DMS53 treated with DMSO at 0.1 percent for 48 hours (cell line): ENCODE measurements at regions not wholly inside any gene's neighbourhood (a gene's known extent, or its start where the extent isn't known, plus 50 kb on each side); places are given as distances from the start of the nearest gene placed in this dataset.
"Not testable (repeated sequence)": the region's sequence is repeated elsewhere in the genome, so short reads cannot be mapped to it uniquely, and the experiment has no call there.

Experiments
- DNase-seq: peaks from one replicate; lab custom pipeline; 2025; ENCODE audit not compliant: unreplicated experiment; lab: John Stamatoyannopoulos, UW

DNA sequence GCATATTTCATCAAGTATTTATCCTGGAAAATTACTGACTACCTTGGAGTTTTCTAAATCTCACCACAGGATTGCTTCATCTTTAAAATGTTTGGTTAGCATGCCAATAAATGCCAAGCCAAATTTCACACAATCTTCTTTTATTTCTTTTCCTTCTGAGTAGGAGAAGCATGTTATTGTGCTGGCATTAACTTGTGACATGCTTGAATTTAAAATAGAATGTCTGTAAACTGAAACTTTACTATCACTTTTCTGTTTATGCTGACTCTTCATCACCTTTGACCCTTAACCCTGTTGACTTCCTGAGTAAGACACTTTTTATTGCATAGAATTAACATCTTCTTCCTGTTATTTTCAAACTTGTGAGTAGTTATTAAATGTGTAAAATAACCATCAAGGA, 56.2 kb upstream of the LRRTM4 start:
- DNase-seq = no peak

DNA sequence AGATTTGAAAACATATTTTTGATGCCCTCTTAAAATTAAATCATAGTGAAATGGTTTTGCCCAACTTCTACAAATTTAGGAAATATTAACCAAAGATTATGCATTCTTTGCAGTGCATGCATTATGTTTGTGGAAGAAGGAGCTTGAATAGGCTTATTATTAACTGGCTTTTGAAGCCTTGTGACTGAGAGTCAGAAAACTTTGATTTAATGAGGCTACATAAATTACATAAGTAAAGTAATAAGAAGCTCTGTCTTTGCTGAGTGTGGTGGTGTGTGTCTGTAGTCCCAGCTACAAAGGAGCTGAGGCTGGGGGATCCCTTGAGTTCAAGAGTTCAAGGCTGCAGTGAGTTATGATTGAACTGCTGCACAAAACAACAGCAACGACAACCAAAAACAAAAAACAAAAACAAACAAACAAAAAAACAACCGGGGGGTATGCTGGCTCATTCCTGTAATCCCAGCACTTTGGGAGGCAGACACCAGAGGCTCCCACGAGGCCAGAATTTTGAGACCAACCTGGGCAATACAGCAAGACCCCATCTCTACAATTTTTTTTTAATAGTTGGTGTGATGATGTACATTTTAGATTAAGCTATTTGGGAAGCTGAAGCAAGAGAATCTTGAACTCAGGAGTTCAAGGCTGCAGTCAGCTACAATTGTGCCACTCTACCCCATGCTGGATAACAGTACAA, 57.0 kb upstream of the LRRTM4 start:
- DNase-seq = no peak

DNA sequence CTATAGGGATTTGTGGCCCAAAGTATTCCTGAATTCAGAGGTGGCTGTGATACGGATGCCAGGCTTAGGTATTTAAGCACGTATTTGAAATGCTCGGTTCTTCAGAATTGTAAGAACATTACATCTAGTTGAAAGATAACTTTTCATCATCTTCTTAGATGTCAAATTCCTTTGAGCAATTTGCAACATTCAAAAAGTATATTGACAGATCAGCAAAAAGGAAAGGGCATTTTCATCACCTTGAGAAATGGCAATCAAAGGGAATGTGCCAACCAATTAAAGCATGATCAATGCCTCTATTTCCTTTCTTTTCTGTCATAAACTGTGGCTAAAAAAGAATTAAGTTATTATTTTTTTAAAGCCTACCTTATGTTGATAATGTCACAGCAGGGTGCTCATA, 66.3 kb upstream of the LRRTM4 start:
- DNase-seq = no peak

GRCh38 chr2:77590298-77590917, 68.2 kb upstream of the LRRTM4 start:
- no peak for DNase-seq

- not testable (repeated sequence) for DNase-seq
These were observed 70.8 kb upstream of the LRRTM4 start for GRCh38 chr2:77592955-77593354.

GRCh38 chr2:77602771-77603170, 80.6 kb upstream of the LRRTM4 start:
- no peak for DNase-seq

DNA sequence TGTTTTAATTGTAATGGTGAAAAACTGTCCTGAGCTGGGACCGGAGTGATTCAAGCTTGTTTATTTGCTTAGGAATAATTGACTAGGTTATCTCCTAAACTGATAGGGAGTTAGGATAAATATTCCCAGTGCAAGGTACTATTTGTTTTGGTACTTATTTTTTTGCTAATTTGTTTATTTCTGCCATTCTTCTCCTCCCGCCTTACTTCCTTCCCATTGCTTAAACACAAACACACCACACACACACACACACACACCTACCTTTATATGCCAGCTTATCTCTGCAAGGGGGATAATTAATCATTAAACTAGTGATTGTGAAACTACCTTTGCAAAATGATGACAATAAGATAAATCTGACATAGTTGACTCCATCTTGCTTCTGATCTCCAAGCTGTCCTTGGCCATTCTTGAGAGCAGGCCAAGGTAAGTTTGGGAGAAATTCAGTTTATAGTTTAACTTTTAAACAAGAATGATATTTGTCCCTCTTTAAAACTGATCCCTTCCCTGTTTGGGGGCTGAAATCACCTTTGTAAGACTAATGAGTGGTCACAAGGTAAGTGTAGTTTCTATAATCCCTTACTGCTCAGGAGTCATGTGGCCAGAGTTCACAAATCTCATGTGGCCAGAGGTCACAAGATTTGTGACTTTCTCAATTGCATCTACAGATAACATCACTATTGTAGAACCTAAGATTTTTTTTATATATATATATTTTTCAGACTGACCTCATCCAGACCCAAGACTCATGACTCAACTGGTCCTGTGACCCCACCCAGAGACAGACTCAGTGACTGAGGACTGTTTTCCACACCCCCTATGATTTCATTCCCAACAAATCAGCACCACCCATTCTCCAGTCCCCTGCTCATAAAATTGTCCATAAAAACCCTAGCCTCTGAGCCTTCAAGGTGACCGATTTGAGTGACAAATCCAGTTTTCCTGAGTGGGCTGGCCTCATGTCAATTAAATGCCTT, 83.1 kb upstream of the LRRTM4 start:
- no peak for DNase-seq

- no peak for DNase-seq
These were observed 86.3 kb upstream of the LRRTM4 start for GRCh38 chr2:77608510-77608909.

- no peak for DNase-seq
These were observed 107.4 kb upstream of the LRRTM4 start for GRCh38 chr2:77629539-77629938.

GRCh38 chr2:77631007-77631406, 108.8 kb upstream of the LRRTM4 start:
- no peak for DNase-seq

DNA sequence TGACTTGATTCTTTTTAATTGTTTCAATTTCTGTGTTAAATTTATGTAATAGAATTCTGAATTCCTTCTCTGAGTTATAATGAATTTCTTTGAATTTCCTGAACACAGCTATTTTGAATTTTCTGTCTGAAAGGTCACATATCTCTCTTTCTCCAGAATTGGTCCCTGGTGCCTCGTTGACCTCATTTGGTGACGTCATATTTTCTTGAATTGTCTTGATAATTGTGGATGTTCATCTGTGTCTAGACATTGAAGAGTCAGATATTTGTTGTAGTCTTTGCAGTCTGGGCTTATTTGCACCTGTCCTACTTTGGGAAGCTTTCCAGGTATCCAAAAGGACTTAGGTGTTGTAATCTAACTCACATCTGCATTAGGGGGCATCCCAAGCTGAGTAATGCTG, 111.4 kb upstream of the LRRTM4 start:
- no peak for DNase-seq

- DNase-seq = no peak
These were observed 118.7 kb upstream of the LRRTM4 start for GRCh38 chr2:77640924-77641323.

DNA sequence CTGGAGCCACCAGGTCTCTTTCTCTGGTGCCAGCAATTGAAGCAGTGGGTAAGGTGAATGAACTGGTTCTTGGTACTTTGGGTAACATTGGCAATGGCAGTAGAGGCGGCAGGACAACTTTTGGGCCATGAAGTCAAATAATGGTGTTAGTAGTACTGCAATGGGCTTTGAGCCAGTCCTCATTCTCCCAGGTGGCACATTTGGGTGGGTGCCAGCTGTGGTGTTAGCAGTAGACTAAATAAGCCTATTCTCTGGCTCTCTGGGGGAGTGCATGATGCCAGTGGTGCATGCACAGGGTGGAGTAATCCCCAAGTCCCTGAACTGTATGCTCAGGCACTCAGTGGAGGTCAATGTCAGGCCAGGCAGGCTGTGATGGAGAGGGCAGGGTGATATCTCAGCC, 120.2 kb upstream of the LRRTM4 start:
- no peak for DNase-seq

DNA sequence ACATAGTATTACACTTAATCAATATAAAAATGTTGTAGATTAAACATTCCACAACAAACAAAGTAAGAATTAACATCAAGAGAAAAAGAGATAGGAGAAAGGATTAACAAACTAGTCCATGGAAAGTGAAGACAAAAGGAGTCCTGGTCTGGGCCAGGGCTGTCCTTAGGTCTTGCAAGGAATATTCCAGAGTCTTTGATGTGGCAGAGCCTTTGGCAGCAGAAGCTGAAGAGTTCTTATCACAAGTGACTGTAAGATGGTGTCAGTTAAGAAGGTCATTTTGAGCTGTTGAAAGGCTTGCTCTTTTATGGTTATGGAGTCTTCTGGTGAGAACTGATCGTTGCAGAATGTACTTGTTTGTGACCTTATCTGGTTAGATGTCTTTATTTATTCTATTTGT, 127.7 kb upstream of the LRRTM4 start:
- DNase-seq = no peak

GRCh38 chr2:77652499-77652898, 130.3 kb upstream of the LRRTM4 start:
- DNase-seq = no peak

DNA sequence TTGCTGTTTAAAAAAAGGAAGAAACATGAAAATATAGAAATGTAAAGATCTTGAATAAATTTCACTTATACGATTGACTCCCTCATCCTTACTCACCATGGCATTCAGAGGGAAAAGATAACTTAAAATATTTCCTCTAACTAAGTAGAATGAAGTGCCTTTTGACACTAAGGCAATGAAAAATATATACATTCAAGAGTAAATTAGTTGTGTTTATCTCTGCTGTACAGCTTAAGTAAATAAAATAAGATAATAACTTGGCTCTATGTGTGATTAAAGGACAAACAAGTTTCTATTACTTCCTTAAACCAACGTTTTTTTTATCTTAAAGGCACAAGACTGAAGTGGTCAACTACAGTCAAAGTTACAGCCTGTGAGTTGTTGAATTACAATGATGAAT, 142.3 kb upstream of the LRRTM4 start:
- DNase-seq = no peak

- DNase-seq = no peak
These were observed 144.2 kb upstream of the LRRTM4 start for GRCh38 chr2:77666251-77666980.

DNA sequence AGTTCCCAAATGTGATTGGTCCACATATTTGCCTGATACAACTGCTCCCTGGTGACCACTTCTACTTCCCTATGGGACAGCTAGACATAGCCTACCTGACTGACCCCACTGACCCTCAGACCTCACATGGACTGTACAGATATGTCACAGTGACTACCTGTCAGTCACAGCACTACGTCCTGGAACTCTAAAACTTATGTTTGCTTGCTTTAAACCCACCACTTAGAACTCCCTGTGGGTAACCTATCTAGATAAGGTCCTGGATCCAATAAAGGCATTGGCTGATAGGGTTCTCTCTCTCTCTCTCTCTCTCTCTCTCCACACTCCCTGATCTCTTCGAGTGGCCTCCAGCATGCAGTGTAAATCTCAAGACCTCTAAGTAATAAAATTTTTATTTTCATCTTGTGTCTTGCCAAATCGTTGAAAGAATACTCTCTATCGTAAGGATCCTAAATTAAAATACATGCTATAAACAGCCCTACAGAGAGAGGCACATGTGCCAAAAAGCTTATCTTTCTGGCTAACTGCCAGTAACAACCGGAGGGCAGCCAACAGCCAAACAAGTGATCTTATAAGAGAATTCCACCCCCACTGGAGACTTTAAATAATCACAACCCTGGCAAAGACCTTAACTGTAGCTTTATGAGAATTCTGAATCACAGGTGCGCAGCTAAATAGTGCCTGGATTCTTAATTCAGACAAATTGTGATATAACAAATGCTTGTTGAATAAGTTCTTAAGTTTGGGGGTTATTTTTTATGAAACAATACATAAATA, 162.6 kb upstream of the LRRTM4 start:
- not testable (repeated sequence) for DNase-seq

DNA sequence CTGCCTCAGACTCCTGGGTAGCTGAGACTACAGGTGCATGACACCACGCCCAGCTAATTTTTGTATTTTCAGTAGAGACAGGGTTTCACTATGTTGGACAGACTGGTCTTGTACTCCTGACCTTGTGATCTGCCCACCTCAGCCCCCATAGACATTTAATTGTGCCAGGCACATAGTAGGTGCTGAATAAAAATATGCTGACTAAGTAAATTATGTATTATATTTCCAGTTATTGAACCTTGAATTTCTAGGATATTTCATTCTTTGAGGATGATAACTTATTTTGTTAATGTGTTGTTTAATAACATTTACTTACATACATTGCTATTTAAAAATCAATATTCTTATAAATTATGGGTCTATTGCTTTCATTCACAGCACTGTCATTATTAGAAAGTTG, 190.4 kb upstream of the LRRTM4 start:
- DNase-seq = no peak

- no peak for DNase-seq
These were observed 191.2 kb upstream of the LRRTM4 start for GRCh38 chr2:77713412-77713811.
